ENCODE measurements at regions not wholly inside any gene's neighbourhood (a gene's known extent, or its start where the extent isn't known, plus 50 kb on each side); places are given as distances from the start of the nearest gene placed in this dataset.
A peak's percentile ranks its signal among the peaks of the same experiment; 100 is the strongest.
"Not testable (repeated sequence)": the region's sequence is repeated elsewhere in the genome, so short reads cannot be mapped to it uniquely, and the experiment has no call there.

DNA sequence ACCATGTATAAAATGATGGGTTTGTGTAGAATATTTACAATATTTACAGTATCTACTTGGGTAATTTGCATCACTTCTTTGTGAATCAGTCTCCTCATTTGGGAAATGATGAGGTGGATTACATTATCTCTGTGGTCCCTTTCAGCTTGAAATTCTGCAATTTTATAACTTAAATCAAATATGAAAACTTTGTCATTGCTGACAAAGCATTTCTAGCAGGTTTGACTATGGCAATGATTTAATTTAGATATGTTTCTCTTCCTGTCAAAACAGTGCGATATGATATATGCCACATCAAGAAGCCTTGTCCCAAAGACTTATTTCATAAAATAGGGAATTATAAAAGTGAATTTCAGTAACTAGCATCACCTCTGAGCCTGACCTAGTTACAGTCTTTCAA lies 315.8 kb upstream of the MEIS2 start:
- no peak for DNase-seq (ENCODE audit: low read depth)

DNA sequence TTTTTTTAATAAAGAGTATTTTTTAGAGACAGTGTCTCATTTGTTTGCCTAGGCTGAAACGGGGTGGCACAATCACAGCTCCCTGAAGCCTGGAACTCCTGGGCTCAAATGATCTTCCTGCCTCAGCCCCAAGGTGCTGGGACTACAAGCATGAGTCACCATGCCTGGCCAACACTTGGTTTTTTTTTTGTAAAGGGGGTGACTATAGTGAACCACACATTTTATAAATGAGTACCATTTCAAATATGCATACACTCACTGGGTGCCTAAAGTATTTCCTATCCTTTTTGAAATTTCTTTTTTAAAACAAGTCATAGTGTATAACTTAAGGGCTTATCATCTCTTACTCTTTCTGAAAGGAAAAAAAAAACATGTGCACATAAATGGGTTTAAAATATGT lies 325.2 kb upstream of the MEIS2 start:
- peak; percentile 33 for DNase-seq (ENCODE audit: low read depth)

- not testable (repeated sequence) for DNase-seq (ENCODE audit: low read depth)
Observed at GRCh38 chr15:37427393-37427792, 327.0 kb upstream of the MEIS2 start.

DNA sequence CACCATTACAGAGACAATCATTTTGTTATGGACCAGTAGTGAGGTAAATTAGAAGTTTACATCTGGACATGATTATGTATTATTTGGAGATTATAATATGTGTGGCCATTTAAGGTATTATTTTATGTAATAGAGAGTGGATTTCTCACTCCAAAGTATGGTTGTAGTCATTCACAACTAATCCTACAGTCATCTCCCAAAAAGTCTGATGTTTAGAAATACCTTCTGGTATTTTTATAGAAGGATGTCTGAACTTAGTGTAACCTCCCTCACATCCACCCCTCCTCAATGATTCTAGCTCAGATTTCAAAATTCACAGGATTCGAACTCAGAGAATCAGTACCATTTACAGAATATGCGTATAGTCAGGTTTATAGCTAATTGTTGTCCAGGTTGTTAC lies 346.6 kb upstream of the MEIS2 start:
- no peak for DNase-seq (ENCODE audit: low read depth)

DNA sequence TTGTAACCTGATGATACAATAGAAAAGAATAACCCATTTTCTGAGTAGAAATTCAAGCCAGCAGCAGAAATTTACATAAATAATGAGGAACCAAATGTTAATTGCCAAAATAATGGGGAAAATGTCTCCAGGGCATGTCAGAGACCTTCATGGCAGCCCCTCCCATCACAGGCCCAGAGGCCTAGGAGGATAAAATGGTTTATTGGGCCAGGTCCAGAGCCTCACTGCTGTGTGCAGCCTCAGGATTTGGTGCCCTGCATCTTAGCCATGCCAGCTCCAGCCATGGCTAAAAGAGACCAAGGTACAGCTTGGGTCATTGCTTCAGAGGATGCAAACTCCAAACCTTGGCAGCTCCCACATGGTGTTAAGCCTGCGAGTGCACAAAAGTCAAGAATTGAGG lies 352.1 kb upstream of the MEIS2 start:
- no peak for DNase-seq (ENCODE audit: low read depth)

GRCh38 chr15:37480482-37480881 lies 380.1 kb upstream of the MEIS2 start:
- DNase-seq (ENCODE audit: low read depth): no peak

- DNase-seq (ENCODE audit: low read depth): no peak
Observed at GRCh38 chr15:37481126-37481525, 380.8 kb upstream of the MEIS2 start.

DNA sequence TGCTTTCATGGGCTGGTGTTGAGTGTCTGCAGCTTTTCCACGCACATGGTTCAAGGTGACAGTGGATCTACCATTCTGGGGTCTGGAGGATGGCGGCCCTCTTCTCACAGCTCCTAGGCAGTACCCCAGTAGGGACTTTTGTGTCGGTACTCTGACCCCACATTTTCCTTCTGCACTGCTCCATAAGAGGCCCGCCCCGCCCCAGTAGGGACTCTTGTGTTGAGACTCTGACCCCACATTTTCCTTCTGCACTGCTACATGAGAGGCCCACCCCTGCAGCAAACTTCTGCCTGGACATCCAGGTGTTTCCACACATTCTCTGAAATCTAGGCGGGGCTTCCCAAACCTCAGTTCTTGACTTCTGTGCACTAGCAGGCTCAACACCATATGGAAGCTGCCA lies 383.4 kb upstream of the MEIS2 start:
- DNase-seq (ENCODE audit: low read depth): no peak

DNA sequence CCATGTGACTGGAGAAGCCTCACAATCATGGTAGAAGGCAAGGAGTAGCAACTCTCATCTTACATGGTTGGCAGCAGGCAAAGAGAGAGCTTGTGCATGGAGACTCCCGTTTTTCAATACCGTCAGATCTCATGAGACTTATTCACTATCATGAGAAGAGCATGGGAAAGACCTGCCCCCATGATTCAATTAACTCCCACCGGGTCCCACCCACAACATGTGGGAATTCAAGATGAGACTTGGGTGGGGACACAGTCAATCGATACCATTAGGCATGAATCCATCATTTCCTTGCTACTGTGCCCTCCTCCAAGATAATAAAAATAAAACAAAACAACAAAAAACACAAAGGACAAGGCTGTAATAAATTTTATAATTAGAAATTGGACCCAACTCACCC lies 384.7 kb upstream of the MEIS2 start:
- no peak for DNase-seq (ENCODE audit: low read depth)

GRCh38 chr15:37490707-37491106 lies 390.4 kb upstream of the MEIS2 start:
- DNase-seq (ENCODE audit: low read depth): no peak

- peak; percentile 1 for DNase-seq (ENCODE audit: low read depth)
Observed at GRCh38 chr15:37516621-37517020, 416.3 kb upstream of the MEIS2 start.

DNA sequence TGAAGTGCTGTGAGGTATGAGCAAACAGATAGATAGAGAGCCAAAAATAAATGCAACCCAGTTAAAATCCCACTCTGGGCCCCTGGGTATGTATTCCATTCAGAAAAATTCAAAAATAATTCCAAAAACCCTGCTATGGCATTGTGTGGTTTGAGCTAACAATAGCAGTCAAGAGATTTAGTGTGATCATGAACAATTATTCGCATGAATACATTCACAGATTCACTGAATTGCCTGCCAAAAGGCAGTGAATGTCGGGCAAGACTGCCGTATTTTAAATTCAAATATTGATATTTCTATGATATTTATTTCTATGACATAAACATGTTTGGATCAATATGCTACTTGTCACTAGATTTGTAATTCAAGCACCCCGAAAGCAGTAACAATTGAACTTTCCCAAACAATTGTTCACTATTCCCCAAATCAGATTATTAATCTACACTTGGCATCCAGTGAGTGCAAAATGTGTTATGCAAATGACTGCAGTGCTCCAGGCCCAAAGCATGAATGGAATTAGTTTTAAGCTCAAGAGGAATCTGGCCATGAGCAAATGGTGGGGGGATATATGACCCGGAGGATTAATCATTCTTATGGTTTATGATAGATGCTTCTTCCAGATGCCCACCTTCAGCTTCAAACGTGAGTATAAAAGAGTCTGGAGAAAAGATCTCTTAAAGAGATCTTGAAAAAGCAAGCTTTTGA lies 417.0 kb upstream of the MEIS2 start:
- DNase-seq (ENCODE audit: low read depth): no peak

DNA sequence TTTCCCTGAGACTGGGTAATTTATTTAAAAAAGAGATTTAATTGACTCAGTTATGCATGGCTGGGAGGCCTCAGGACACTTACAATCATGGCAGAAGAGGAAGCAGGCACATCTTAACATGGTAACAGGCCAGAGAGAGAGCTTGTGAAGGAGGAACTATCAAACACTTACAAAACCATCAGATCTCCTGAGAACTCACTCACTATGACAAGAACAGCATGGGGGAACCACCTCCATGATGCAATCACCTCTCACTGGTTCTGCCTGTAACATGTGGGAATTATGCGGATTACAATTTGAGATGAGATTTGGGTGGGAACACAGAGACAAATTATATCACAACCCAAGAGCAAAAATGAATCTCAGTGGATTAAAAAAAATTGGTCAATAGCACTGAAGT lies 416.0 kb upstream of the TMCO5A start:
- DNase-seq (ENCODE audit: low read depth): no peak

GRCh38 chr15:37520026-37520425 lies 414.4 kb upstream of the TMCO5A start:
- no peak for DNase-seq (ENCODE audit: low read depth)

GRCh38 chr15:37520882-37521281 lies 413.6 kb upstream of the TMCO5A start:
- no peak for DNase-seq (ENCODE audit: low read depth)

GRCh38 chr15:37524601-37525000 lies 409.8 kb upstream of the TMCO5A start:
- no peak for DNase-seq (ENCODE audit: low read depth)

DNA sequence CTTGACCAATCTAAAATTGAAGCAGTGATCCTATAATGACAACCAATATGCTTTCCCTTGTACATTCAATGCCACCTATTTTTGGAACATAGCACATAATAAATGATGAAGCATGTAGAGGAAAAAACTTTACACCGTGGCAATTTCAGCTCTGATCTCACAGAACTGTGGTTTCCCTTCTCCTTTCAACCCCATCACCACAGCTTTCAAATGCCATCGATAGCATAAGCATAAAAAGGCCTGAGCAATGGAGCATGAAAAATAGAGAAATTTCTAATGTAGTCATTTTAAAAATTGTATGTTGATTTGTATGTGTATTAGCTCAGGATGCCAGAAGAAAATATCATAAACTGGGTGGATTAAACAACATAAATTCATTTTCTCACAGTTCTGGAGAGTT lies 406.0 kb upstream of the TMCO5A start:
- DNase-seq (ENCODE audit: low read depth): no peak

GRCh38 chr15:37536967-37537605 lies 397.4 kb upstream of the TMCO5A start:
- peak; percentile 14 for DNase-seq (ENCODE audit: low read depth)

GRCh38 chr15:37537802-37538201 lies 396.6 kb upstream of the TMCO5A start:
- DNase-seq (ENCODE audit: low read depth): no peak

DNA sequence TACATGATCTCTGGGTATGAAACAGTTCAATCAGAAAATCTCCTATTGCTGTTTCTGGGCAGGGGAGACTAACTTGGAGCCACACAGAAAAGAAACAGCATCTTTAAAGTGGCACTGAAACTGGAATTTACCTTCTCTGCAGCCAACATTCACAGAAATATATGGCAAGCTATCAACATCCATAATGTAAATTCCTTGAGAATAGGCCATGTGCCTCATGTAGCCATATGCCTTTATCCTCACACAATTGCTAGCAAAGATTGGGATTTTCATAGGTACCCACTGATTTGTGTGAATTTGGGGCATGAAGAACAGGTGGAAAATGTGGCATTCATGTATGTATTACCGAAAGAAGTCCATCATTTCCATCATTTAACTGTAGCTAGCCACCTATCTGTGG lies 386.3 kb upstream of the TMCO5A start:
- no peak for DNase-seq (ENCODE audit: low read depth)

GRCh38 chr15:37550360-37551024 lies 383.9 kb upstream of the TMCO5A start:
- DNase-seq (ENCODE audit: low read depth): no peak

DNA sequence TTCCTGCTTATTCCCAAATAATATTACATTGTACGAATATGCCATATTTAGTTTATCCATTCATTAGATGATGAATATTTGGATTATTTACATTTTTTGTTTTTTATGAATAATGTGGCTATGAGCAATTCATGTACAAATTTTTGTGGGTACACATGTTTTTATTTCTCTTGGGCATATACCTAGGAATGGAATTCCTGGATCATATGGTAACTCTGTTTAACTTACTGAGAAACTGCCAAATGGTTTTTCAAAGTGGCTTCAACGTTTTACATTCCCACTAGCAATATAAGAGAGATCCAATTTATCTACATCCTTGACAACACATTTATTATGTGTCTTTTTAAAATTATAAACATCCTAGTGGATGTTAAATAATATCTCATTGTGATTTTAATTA lies 362.0 kb upstream of the TMCO5A start:
- DNase-seq (ENCODE audit: low read depth): no peak

- peak; percentile 16 for DNase-seq (ENCODE audit: low read depth)
Observed at GRCh38 chr15:37574985-37575384, 359.5 kb upstream of the TMCO5A start.
